Neural crest cell (in vitro differentiated cells): ENCODE measurements at regions not wholly inside any gene's neighbourhood (a gene's known extent, or its start where the extent isn't known, plus 50 kb on each side); places are given as distances from the start of the nearest gene placed in this dataset.

Experiments
- DNase-seq: peaks from one replicate; pipeline ENCODE4 v3.0.0; 2021; ENCODE audit warnings: low read depth, mixed read lengths, low spot score
- H3K27ac Mint-ChIP-seq: one replicate; pipeline ENCODE4 v1.8.0; 2021; ENCODE audit warnings: mild to moderate bottlenecking, mixed read lengths; ENCODE audit not compliant: unreplicated experiment
- H3K27me3 Mint-ChIP-seq: 2 replicates; pipeline ENCODE4 v1.8.0; 2021; ENCODE audit warnings: low read depth, mild to moderate bottlenecking, mixed read lengths
- H3K36me3 Mint-ChIP-seq: 2 replicates; pipeline ENCODE4 v1.8.0; 2021; ENCODE audit warnings: low read depth, mild to moderate bottlenecking, mixed read lengths
- H3K4me1 Mint-ChIP-seq: 2 replicates; pipeline ENCODE4 v1.8.0; 2021; ENCODE audit warnings: mixed read lengths
- H3K4me3 Mint-ChIP-seq: one replicate; pipeline ENCODE4 v1.8.0; 2021; ENCODE audit warnings: mild to moderate bottlenecking, mixed read lengths
- H3K9me3 Mint-ChIP-seq: 2 replicates; pipeline ENCODE4 v1.8.0; 2021; ENCODE audit warnings: mixed read lengths
- CTCF ChIP-seq: fragments of 200-600 bp; sonication (generic); conservative IDR thresholded peaks from 2 replicates; pipeline ENCODE4 v1.5.0; 2021; ENCODE audit warnings: antibody characterized with exemption, mild to moderate bottlenecking

DNA sequence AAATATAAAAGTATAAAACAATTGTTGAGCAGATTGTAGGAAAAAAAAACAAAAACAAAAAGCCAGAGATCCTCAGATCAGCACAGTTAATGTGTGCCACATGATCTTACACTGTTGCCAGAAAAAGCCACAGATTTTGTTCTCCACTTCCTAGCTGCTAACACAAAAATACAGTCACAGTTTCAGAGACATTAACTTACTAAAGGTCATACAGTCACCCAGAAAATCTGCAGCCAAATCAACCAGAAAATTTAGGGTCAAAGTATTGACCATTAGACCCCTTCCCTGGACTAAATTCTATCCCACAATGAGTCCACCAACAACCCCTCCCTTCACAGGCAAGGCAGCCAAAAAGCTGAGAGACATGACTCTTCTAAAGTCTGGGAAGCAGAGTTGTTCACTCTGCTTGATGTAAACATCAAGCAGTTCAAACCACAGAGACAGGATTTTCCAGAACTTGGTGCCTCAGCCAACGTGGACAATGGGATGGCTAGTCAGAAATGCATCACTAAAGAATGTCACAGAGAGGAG, 59.1 kb downstream of the SST start:
- Mint-ChIP-seq H3K27ac (no peak overlapping the region), H3K9me3 (no peaks in the 10 kb centered on the region), H3K4me1 (peaks cover 25% of the 10 kb centered on the region), H3K27me3 (peaks cover 3% of the 10 kb centered on the region), H3K36me3 (no peaks in the 10 kb centered on the region), H3K4me3 (no peak overlapping the region)
- no peak for TF ChIP-seq CTCF
- DNase-seq, result no peak

- H3K27me3 Mint-ChIP-seq, result peaks cover 12% of the 10 kb centered on the region
- H3K9me3 Mint-ChIP-seq, result no peaks in the 10 kb centered on the region
- no peak overlapping the region for H3K4me3 Mint-ChIP-seq
- no peaks in the 10 kb centered on the region for H3K36me3 Mint-ChIP-seq
- no peak overlapping the region for H3K27ac Mint-ChIP-seq
- no peak for DNase-seq
- no peak for TF ChIP-seq CTCF
- peaks cover 20% of the 10 kb centered on the region for H3K4me1 Mint-ChIP-seq
These were observed 75.9 kb downstream of the SST start for GRCh38 chr3:187594272-187594671.

DNA sequence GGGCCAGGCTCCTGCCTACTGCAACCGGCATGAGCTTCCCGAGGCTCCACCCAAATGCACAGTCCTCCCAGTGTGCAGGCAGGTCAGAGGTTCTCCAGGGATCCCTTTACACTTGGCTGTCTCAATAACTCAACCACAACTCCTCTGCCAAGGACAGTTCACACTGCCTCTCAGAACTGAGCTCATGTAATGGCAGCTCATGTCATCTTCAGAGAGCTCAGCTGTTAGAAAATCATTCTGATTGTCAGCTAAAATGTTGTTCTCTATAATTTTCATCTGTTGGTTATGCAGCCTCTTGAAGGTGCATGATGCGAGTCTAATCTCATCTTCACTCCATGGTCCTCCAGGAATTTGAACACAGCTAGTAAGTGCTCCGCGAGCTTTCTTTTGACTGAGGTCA, 76.7 kb downstream of the SST start:
- Mint-ChIP-seq H3K9me3 (peaks cover 2% of the 10 kb centered on the region), H3K27me3 (peaks cover 7% of the 10 kb centered on the region), H3K36me3 (no peaks in the 10 kb centered on the region), H3K4me1 (peaks cover 20% of the 10 kb centered on the region), H3K27ac (no peak overlapping the region), H3K4me3 (no peak overlapping the region)
- no peak for TF ChIP-seq CTCF
- no peak for DNase-seq

DNA sequence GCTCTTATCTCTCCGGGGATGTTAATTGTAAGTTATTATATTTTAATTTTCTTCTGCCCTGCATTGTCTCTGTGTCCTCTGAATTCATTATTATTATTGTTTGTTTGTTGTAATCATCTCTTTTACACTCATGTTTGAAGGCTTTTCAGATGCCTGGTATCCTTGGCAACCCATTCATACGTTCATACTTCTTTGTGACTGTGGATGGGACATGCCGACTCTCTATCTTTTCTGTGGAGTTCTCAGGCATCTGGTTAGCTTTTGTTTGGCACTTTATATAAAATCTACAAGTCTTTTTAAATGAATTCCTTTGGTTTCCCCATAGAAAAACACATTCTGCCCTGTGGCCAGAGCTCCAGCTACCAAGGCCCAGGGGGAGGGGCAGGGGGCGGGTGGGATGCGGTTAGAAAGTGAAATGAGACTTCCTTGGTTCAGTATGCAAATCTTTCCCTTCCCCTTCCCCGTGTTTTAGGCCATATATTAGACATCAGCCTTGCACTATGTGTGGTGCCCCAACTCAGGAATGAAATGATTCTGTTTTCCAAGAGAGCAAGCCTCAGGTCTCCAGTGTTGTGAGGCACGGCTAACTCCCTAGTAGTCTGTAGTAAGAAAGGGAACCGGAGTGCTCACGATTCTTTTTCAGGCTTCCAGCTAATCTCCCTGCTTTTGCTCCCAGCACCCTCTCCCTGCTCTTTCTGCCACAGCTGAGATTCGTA, 79.2 kb downstream of the SST start:
- DNase-seq, result no peak
- peaks cover 4% of the 10 kb centered on the region for H3K27me3 Mint-ChIP-seq
- peak overlapping the region; percentile 66 for H3K27ac Mint-ChIP-seq
- peak overlapping the region; percentile 33 for H3K4me3 Mint-ChIP-seq
- TF ChIP-seq CTCF, result no peak
- no peaks in the 10 kb centered on the region for H3K36me3 Mint-ChIP-seq
- H3K9me3 Mint-ChIP-seq, result peaks cover 2% of the 10 kb centered on the region
- peaks cover 20% of the 10 kb centered on the region for H3K4me1 Mint-ChIP-seq

DNA sequence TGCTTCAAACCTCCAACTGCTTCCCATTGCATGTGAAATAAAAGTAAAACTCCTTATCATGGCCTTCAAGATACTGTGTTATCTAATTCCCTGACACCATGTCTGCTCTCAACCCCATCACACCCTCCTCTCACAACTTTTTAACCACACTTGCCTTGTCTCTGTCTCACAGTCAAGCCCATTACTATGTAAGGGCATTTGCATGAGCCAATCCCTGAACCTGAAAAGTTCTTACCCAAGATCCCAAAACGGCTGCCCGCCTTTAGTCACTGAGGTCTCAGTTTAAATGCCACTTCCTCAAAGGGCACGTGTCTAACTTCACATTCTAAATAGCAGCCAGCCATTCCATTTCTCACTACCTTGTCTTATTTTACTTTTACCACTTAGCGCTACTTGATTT, 83.1 kb downstream of the SST start:
- peaks cover 8% of the 10 kb centered on the region for H3K9me3 Mint-ChIP-seq
- peaks cover 4% of the 10 kb centered on the region for H3K27me3 Mint-ChIP-seq
- no peak for TF ChIP-seq CTCF
- DNase-seq, result no peak
- H3K27ac Mint-ChIP-seq, result no peak overlapping the region
- H3K4me1 Mint-ChIP-seq, result peaks cover 16% of the 10 kb centered on the region
- peaks cover 2% of the 10 kb centered on the region for H3K36me3 Mint-ChIP-seq
- H3K4me3 Mint-ChIP-seq, result no peak overlapping the region
